SK-N-SH treated with all-trans-retinoic acid at 6 μM for 48 hours (cell line): ENCODE measurements at regions not wholly inside any gene's neighbourhood (a gene's known extent, or its start where the extent isn't known, plus 50 kb on each side); places are given as distances from the start of the nearest gene placed in this dataset.

Source experiments
- ATAC-seq: fragments of 200-7000 bp; cut with Tn5 transposase; 3 replicates; pipeline ENCODE4 v1.9.1; 2020; ENCODE audit warnings: mild to moderate bottlenecking, moderate library complexity
- ARNTL ChIP-seq: fragments of 450-650 bp; formaldehyde crosslinking; IDR thresholded peaks from 2 replicates; pipeline ENCODE4 v1.5.0; 2020; ENCODE audit warnings: low read depth, mild to moderate bottlenecking, moderate library complexity, borderline replicate concordance
- BACH2 ChIP-seq: fragments of 250-450 bp; sonication (Bioruptor Pico); IDR thresholded peaks from 2 replicates; pipeline ENCODE4 v1.9.0; 2021; ENCODE audit warnings: mild to moderate bottlenecking, borderline replicate concordance
- CSDC2 ChIP-seq: fragments of 250-450 bp; sonication (Bioruptor Pico); IDR thresholded peaks from 2 replicates; pipeline ENCODE4 v1.5.0; 2020; ENCODE audit warnings: mild to moderate bottlenecking, moderate library complexity
- ESRRG ChIP-seq: fragments of 250-450 bp; sonication (Bioruptor Pico); IDR thresholded peaks from 2 replicates; pipeline ENCODE4 v1.6.1; 2021; ENCODE audit warnings: mild to moderate bottlenecking
- GLIS3 ChIP-seq: fragments of 250-450 bp; sonication (Bioruptor Pico); IDR thresholded peaks from 2 replicates; pipeline ENCODE4 v1.5.0; 2020; ENCODE audit warnings: mild to moderate bottlenecking, moderate library complexity
- ISL1 ChIP-seq: fragments of 250-450 bp; sonication (Bioruptor Pico); IDR thresholded peaks from 2 replicates; pipeline ENCODE4 v2.1.2; 2022; ENCODE audit warnings: mild to moderate bottlenecking, moderate library complexity
- OSR1 ChIP-seq: fragments of 250-450 bp; sonication (Bioruptor Pico); IDR thresholded peaks from 2 replicates; pipeline ENCODE4 v1.8.0; 2022; ENCODE audit warnings: moderate library complexity, mild to moderate bottlenecking, inconsistent platforms
- RARB ChIP-seq: fragments of 250-450 bp; sonication (Bioruptor Pico); IDR thresholded peaks from 2 replicates; pipeline ENCODE4 v1.8.0; 2021; ENCODE audit warnings: mild to moderate bottlenecking, moderate library complexity
- SNAI2 ChIP-seq: fragments of 250-450 bp; sonication (Bioruptor Pico); IDR thresholded peaks from 2 replicates; pipeline ENCODE4 v1.5.0; 2020; ENCODE audit warnings: mild to moderate bottlenecking, moderate library complexity
- TCF4 ChIP-seq: fragments of 250-450 bp; sonication (Bioruptor Pico); IDR thresholded peaks from 2 replicates; pipeline ENCODE4 v1.8.0; 2021; ENCODE audit warnings: mild to moderate bottlenecking, moderate library complexity, borderline replicate concordance
- TOX ChIP-seq: fragments of 250-450 bp; sonication (Bioruptor Pico); IDR thresholded peaks from 2 replicates; pipeline ENCODE4 v1.8.0; 2021; ENCODE audit warnings: mild to moderate bottlenecking, moderate library complexity, borderline replicate concordance
- ZC3H10 ChIP-seq: fragments of 250-450 bp; sonication (Bioruptor Pico); IDR thresholded peaks from 2 replicates; pipeline ENCODE4 v1.5.1; 2021; ENCODE audit warnings: mild to moderate bottlenecking, moderate library complexity
- ZFP3 ChIP-seq: fragments of 250-450 bp; sonication (Bioruptor Pico); IDR thresholded peaks from 2 replicates; pipeline ENCODE4 v1.5.0; 2020; ENCODE audit warnings: mild to moderate bottlenecking, moderate library complexity
- ZFP30 ChIP-seq: fragments of 450-650 bp; formaldehyde crosslinking; IDR thresholded peaks from 2 replicates; pipeline ENCODE4 v1.5.0; 2022; ENCODE audit warnings: mild to moderate bottlenecking, moderate library complexity
- ZNF565 ChIP-seq: fragments of 450-650 bp; formaldehyde crosslinking; conservative IDR thresholded peaks from 2 replicates; pipeline ENCODE4 v1.5.0; 2020; ENCODE audit warnings: low read depth, mild to moderate bottlenecking, moderate library complexity
- ZNF70 ChIP-seq: fragments of 450-650 bp; formaldehyde crosslinking; IDR thresholded peaks from 2 replicates; pipeline ENCODE4 v1.5.0; 2020; ENCODE audit warnings: mild to moderate bottlenecking, moderate library complexity
- ZNF8 ChIP-seq: fragments of 450-650 bp; formaldehyde crosslinking; IDR thresholded peaks from 2 replicates; pipeline ENCODE4 v1.5.0; 2020; ENCODE audit warnings: mild to moderate bottlenecking, moderate library complexity
- TF ChIP-seq, protein P1 (sequence below): fragments of 250-450 bp; sonication (Bioruptor Pico); IDR thresholded peaks from 2 replicates; pipeline ENCODE4 v1.8.0; 2020; ENCODE audit warnings: mild to moderate bottlenecking, moderate library complexity, borderline replicate concordance
- TF ChIP-seq, protein P2 (sequence below): fragments of 250-450 bp; sonication (Bioruptor Pico); IDR thresholded peaks from 2 replicates; pipeline ENCODE4 v1.5.1; 2021; ENCODE audit warnings: mild to moderate bottlenecking, moderate library complexity
- TF ChIP-seq, protein P3 (sequence below): fragments of 250-450 bp; sonication (Bioruptor Pico); IDR thresholded peaks from 2 replicates; pipeline ENCODE4 v1.8.0; 2021; ENCODE audit warnings: low read depth, mild to moderate bottlenecking, moderate library complexity, borderline replicate concordance
- TF ChIP-seq, protein P4 (sequence below): fragments of 250-450 bp; sonication (Bioruptor Pico); IDR thresholded peaks from 2 replicates; pipeline ENCODE4 v1.5.1; 2020; ENCODE audit warnings: low read depth, mild to moderate bottlenecking, moderate library complexity

DNA sequence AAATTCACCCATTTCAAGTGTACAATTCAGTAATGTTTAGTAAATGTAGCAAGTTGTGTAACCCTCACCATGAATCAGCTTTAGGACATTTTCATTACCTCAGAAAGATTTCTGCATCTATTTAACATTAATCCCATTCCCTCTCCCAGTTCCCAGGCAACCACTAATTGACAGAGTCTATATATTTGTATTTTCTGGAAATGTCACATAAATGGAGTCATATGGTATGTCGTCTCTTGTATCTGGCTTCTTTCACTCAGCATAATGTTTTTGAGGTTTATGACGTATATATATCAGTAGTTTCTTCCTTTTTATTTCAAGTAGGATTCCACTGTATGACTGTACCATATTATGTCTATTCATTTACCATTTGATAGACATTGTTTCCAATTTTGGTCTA, 199.8 kb downstream of the CYB561 start:
- peak; percentile 89 for ATAC-seq
- peak; percentile 95 for TF ChIP-seq ZC3H10
- TF ChIP-seq, protein P1, sequence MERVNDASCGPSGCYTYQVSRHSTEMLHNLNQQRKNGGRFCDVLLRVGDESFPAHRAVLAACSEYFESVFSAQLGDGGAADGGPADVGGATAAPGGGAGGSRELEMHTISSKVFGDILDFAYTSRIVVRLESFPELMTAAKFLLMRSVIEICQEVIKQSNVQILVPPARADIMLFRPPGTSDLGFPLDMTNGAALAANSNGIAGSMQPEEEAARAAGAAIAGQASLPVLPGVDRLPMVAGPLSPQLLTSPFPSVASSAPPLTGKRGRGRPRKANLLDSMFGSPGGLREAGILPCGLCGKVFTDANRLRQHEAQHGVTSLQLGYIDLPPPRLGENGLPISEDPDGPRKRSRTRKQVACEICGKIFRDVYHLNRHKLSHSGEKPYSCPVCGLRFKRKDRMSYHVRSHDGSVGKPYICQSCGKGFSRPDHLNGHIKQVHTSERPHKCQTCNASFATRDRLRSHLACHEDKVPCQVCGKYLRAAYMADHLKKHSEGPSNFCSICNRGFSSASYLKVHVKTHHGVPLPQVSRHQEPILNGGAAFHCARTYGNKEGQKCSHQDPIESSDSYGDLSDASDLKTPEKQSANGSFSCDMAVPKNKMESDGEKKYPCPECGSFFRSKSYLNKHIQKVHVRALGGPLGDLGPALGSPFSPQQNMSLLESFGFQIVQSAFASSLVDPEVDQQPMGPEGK (CRISPR knock-in tag), result peak; percentile 81; the same call in 1 of the 2 replicates
- 0 out of 2 replicates have a peak, but pooled peaks have one; percentile 14 for TF ChIP-seq TOX (CRISPR knock-in tag)
- TF ChIP-seq, protein P2, sequence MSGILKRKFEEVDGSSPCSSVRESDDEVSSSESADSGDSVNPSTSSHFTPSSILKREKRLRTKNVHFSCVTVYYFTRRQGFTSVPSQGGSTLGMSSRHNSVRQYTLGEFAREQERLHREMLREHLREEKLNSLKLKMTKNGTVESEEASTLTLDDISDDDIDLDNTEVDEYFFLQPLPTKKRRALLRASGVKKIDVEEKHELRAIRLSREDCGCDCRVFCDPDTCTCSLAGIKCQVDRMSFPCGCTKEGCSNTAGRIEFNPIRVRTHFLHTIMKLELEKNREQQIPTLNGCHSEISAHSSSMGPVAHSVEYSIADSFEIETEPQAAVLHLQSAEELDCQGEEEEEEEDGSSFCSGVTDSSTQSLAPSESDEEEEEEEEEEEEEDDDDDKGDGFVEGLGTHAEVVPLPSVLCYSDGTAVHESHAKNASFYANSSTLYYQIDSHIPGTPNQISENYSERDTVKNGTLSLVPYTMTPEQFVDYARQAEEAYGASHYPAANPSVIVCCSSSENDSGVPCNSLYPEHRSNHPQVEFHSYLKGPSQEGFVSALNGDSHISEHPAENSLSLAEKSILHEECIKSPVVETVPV (CRISPR knock-in tag), result peak; percentile 76; the same call in 1 of the 2 replicates
- TF ChIP-seq ZFP3 (CRISPR knock-in tag), result no peak
- TF ChIP-seq TCF4, result peak; percentile 91
- TF ChIP-seq BACH2 (CRISPR knock-in tag), result no peak
- no peak for TF ChIP-seq SNAI2 (CRISPR knock-in tag)
- TF ChIP-seq CSDC2 (CRISPR knock-in tag), result no peak
- TF ChIP-seq ISL1 (CRISPR knock-in tag), result peak; percentile 95
- no peak for TF ChIP-seq GLIS3 (CRISPR knock-in tag)
- no peak for TF ChIP-seq ARNTL
- TF ChIP-seq, protein P3, sequence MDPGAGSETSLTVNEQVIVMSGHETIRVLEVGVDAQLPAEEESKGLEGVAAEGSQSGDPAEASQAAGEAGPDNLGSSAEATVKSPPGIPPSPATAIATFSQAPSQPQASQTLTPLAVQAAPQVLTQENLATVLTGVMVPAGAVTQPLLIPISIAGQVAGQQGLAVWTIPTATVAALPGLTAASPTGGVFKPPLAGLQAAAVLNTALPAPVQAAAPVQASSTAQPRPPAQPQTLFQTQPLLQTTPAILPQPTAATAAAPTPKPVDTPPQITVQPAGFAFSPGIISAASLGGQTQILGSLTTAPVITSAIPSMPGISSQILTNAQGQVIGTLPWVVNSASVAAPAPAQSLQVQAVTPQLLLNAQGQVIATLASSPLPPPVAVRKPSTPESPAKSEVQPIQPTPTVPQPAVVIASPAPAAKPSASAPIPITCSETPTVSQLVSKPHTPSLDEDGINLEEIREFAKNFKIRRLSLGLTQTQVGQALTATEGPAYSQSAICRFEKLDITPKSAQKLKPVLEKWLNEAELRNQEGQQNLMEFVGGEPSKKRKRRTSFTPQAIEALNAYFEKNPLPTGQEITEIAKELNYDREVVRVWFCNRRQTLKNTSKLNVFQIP (CRISPR knock-in tag), result 0 out of 2 replicates have a peak, but pooled peaks have one; percentile 22
- TF ChIP-seq, protein P4, sequence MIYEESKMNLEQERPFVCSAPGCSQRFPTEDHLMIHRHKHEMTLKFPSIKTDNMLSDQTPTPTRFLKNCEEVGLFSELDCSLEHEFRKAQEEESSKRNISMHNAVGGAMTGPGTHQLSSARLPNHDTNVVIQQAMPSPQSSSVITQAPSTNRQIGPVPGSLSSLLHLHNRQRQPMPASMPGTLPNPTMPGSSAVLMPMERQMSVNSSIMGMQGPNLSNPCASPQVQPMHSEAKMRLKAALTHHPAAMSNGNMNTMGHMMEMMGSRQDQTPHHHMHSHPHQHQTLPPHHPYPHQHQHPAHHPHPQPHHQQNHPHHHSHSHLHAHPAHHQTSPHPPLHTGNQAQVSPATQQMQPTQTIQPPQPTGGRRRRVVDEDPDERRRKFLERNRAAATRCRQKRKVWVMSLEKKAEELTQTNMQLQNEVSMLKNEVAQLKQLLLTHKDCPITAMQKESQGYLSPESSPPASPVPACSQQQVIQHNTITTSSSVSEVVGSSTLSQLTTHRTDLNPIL (CRISPR knock-in tag), result peak; percentile 91

DNA sequence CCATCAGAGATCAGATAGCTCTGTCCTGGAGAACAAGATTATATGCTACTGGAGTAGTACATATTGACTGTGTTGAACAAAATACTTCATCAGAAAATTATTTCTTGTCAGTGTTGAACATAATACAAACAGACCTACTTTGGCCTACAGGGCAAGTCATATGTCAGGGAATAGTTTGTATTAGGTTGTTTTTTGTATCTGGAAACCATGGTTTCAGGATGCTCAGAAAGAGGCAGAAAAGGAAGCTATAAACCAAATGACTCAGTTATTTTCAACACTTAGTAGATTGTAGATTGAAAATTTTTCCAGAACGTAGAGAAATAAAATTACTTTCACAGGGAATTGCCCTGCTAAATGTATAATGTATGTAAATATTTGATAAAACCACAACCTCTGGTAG, 198.4 kb downstream of the CYB561 start:
- peak; percentile 30; the same call in 2 of the 3 replicates for ATAC-seq
- no peak for TF ChIP-seq ZFP30
- no peak; the same call in 1 of the 2 replicates for TF ChIP-seq ZNF8 (CRISPR knock-in tag)
- TF ChIP-seq ZNF70 (CRISPR knock-in tag), result no peak
- TF ChIP-seq GLIS3 (CRISPR knock-in tag), result no peak
- TF ChIP-seq ZNF565 (CRISPR knock-in tag), result no peak
- no peak for TF ChIP-seq ISL1 (CRISPR knock-in tag)
- TF ChIP-seq, protein P4 (CRISPR knock-in tag), result no peak
- no peak for TF ChIP-seq OSR1 (CRISPR knock-in tag)
- TF ChIP-seq ESRRG (CRISPR knock-in tag), result no peak
- no peak for TF ChIP-seq SNAI2 (CRISPR knock-in tag)
- no peak for TF ChIP-seq ARNTL
- TF ChIP-seq RARB (CRISPR knock-in tag), result no peak
- no peak for TF ChIP-seq CSDC2 (CRISPR knock-in tag)
- TF ChIP-seq ZFP3 (CRISPR knock-in tag), result no peak
- no peak for TF ChIP-seq TOX (CRISPR knock-in tag)

DNA sequence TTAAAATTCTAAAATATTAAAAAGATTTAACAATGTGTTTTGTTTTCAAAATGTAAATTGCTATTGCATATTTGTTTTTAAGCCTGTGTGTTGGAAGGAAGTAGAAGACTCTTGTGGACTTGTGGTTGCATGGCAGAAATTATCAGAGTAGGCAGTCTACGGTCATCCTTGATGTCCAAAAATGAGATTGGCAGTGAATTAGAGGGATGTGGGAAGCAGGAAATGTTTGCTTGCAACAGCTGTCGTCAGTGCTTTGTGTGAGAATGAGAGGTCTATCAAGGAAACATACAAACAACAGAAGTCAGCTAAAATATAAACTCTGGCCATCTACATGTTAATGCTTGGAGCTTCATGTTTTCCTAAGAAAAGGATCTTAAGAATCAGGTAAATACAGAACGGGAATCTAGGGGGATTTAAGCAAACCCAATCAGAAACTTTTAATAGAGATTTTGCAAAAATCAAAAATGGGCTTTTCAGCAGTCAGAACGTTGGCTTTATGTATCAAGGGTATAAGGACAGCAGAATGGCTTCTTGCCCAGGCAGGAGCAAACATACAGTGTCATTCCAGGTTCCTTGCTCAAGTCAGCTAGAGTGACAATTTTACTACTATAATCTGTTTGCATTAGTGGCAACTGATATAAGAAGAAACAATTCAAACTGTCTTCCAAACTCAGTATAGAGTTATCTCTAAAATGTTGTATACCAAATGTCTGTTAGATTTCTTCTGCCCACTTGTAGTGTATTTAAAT, 196.7 kb downstream of the CYB561 start:
- no peak for ATAC-seq

More for the DNA sequence above, 196.7 kb downstream of the CYB561 start:
- no peak for TF ChIP-seq ZNF565 (CRISPR knock-in tag)
- TF ChIP-seq, protein P3 (CRISPR knock-in tag), result no peak
- no peak for TF ChIP-seq RARB (CRISPR knock-in tag)
- no peak for TF ChIP-seq ESRRG (CRISPR knock-in tag)
- TF ChIP-seq OSR1 (CRISPR knock-in tag), result no peak
- TF ChIP-seq ARNTL, result no peak
- no peak for TF ChIP-seq CSDC2 (CRISPR knock-in tag)
- TF ChIP-seq, protein P1 (CRISPR knock-in tag), result no peak
- TF ChIP-seq ZC3H10, result no peak
- TF ChIP-seq TOX (CRISPR knock-in tag), result no peak
- TF ChIP-seq ZFP30, result no peak
